Prostate gland (tissue), 2 donors: ENCODE measurements at regions not wholly inside any gene's neighbourhood (a gene's known extent, or its start where the extent isn't known, plus 50 kb on each side); places are given as distances from the start of the nearest gene placed in this dataset.
A peak's percentile ranks its signal among the peaks of the same experiment; 100 is the strongest.

Experiments used
- DNase-seq: peaks from one replicate; pipeline ENCODE4 v3.0.0-alpha.2; 2019; ENCODE audit warnings: low spot score
- H3K27ac ChIP-seq, 2 donors: fragments of 200-600 bp; sonication (generic); 2 replicates each; pipeline ENCODE4 v1.5.1; 2017 to 2019
- H3K27me3 ChIP-seq: fragments of 200-600 bp; sonication (generic); replicated peaks from 2 replicates; pipeline ENCODE4 v1.5.1; 2019; ENCODE audit not compliant: insufficient read depth
- H3K36me3 ChIP-seq, 2 donors: fragments of 200-600 bp; sonication (generic); 1 replicate in 1 of 2; 2 replicates in 1 of 2; pipeline versions ENCODE4 v1.5.1 to v1.8.1; 2017 to 2019
- H3K4me1 ChIP-seq: fragments of 200-600 bp; sonication (generic); replicated peaks from 2 replicates; pipeline ENCODE4 v1.5.1; 2019
- H3K4me3 ChIP-seq, 2 donors: fragments of 200-600 bp; sonication (generic); 2 replicates each; pipeline ENCODE4 v1.5.1; 2017 to 2019
- H3K9me3 ChIP-seq: fragments of 200-600 bp; sonication (generic); 2 replicates; pipeline ENCODE4 v1.5.1; 2017
- CTCF ChIP-seq, 4 experiments: fragments of 200-600 bp in 2 of 4; fragments of 450-650 bp in 2 of 4; sonication (generic) in 2 of 4; IDR thresholded peaks; 1 replicate in 3 of 4; 2 replicates in 1 of 4; pipeline ENCODE4 v1.5.1; 2016 to 2019; ENCODE audit warnings: antibody characterized with exemption in 4 of 4, mild to moderate bottlenecking in 2 of 4, moderate library complexity in 2 of 4
- POLR2A ChIP-seq: fragments of 450-650 bp; IDR thresholded peaks from one replicate; pipeline ENCODE4 v1.6.1; 2016; ENCODE audit warnings: antibody characterized with exemption, mild to moderate bottlenecking
- POLR2AphosphoS5 ChIP-seq: sonication (generic); formaldehyde crosslinking; IDR thresholded peaks from one replicate; pipeline ENCODE4 v1.6.1; 2017; ENCODE audit warnings: antibody characterized with exemption
- WGBS: methylation state at CpG from one replicate; pipeline ENCODE4 v1.1.5; 2018; 5-methylcytosine and 5-hydroxymethylcytosine counted together
- intact Hi-C: fragments of 100-400 bp; cut with DNase I; formaldehyde crosslinking; loops from one replicate; pipeline ENCODE4 v1.14.2; 2022

DNA sequence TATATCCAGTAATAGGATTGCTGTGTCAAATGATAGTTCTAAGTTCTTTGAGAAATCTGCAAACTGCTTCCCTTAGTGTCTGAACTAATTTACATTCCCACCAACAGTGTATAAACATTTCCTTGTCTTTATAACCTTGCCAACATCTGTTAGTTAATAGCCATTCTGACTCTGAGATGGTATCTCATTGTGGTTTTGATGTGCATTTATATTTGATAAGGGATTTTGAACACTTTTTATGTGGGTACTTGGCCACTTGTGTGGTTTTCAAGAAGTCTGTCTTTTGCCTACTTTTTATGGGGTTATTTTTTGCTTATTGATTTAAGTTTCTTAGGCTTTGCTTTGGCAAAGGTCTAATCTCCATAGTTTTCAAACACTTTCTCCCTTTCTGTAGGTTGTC lies 189.9 kb upstream of the CXCL13 start:
- intact Hi-C loops = no loop called here
- no peak overlapping the region for H3K4me3 ChIP-seq

DNA sequence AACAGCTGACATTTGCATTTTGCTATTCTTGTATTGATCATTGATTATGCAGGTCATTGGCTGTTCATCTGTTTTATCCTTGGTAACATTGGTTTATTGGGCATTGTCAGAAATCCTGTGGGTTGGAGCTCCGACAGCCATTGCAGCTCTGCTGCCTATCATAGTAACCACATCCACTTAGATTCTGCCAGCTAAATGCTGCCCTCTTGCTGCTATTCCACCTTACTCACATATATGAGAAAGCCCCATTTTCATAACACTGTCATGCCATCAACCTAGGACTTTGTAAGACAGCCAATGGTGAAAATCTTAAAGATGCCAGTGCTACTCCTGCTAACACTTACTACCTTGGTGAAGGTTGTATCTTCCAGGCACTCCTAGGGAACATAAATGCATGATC lies 187.3 kb upstream of the CXCL13 start:
- intact Hi-C loops = no loop called here
- H3K27me3 ChIP-seq = no peaks in the 10 kb centered on the region
- TF ChIP-seq POLR2AphosphoS5 (no peak), CTCF (IDR thresholded peaks at IDR 0.05) (peak in 3 of 4 experiments; percentile 20 to 46 (median 33))
- H3K4me3 ChIP-seq = no peak overlapping the region
- H3K4me1 ChIP-seq = peaks cover 2% of the 10 kb centered on the region
- no peaks in the 10 kb centered on the region for H3K9me3 ChIP-seq
- no peak overlapping the region for H3K27ac ChIP-seq
- no peaks in the 10 kb centered on the region for H3K36me3 ChIP-seq
- DNase-seq = no peak
- 27% methylated on average over 1 of the region's 1 CpG for WGBS

More for the DNA sequence above, 189.9 kb upstream of the CXCL13 start:
- Histone ChIP-seq H3K4me1 (peaks cover 2% of the 10 kb centered on the region), H3K36me3 (no peaks in the 10 kb centered on the region), H3K27me3 (no peaks in the 10 kb centered on the region), H3K9me3 (no peaks in the 10 kb centered on the region), H3K27ac (no peak overlapping the region)
- no peak for TF ChIP-seq POLR2A
- TF ChIP-seq CTCF (IDR thresholded peaks at IDR 0.05) = no peak
- no peak for TF ChIP-seq POLR2AphosphoS5
- no peak for DNase-seq

GRCh38 chr4:77430847-77431246 lies 174.8 kb upstream of the CXCL13 start:
- Histone ChIP-seq H3K27me3 (no peaks in the 10 kb centered on the region), H3K4me3 (no peak overlapping the region), H3K36me3 (no peaks in the 10 kb centered on the region), H3K27ac (no peak overlapping the region), H3K4me1 (no peaks in the 10 kb centered on the region), H3K9me3 (no peaks in the 10 kb centered on the region)
- DNase-seq = no peak
- intact Hi-C loops = loop anchor here (5.0 kb wide), 1 partner anchor 44 kb away; no protein-coding TSS in a partner anchor
- TF ChIP-seq POLR2AphosphoS5 (no peak), POLR2A (no peak), CTCF (IDR thresholded peaks at IDR 0.05) (no peak)
- 94% methylated on average over 4 of the region's 4 CpGs for WGBS

- WGBS = 83% methylated on average over 1 of the region's 1 CpG
- no peaks in the 10 kb centered on the region for H3K9me3 ChIP-seq
- intact Hi-C loops = loop anchor here (5.0 kb wide), 1 partner anchor 44 kb away; no protein-coding TSS in a partner anchor
These were observed 174.1 kb upstream of the CXCL13 start for GRCh38 chr4:77431546-77431945.

More at GRCh38 chr4:77431546-77431945, 174.1 kb upstream of the CXCL13 start:
- no peaks in the 10 kb centered on the region for H3K27me3 ChIP-seq
- TF ChIP-seq CTCF (IDR thresholded peaks at IDR 0.05) = no peak
- TF ChIP-seq POLR2AphosphoS5 = no peak
- TF ChIP-seq POLR2A = no peak
- H3K36me3 ChIP-seq = no peaks in the 10 kb centered on the region
- H3K27ac ChIP-seq = no peak overlapping the region
- DNase-seq = no peak
- no peaks in the 10 kb centered on the region for H3K4me1 ChIP-seq
- no peak overlapping the region for H3K4me3 ChIP-seq
